AG04449 (cell line): ENCODE measurements at regions not wholly inside any gene's neighbourhood (a gene's known extent, or its start where the extent isn't known, plus 50 kb on each side); places are given as distances from the start of the nearest gene placed in this dataset.

Experiments used
- CTCF ChIA-PET: fragments of 350-600 bp; formaldehyde crosslinking; extraction: SDS; loops from one replicate; lab custom pipeline; 2021; ENCODE audit warnings: antibody characterized with exemption; lab: Yijun Ruan, JAX
- POLR2A ChIA-PET: fragments of 400-600, 350-600 bp; formaldehyde crosslinking; extraction: SDS; loops from one replicate; lab custom pipeline; 2020; ENCODE audit warnings: antibody characterized with exemption, inconsistent platforms; lab: Yijun Ruan, JAX
- DNase-seq: peaks from one replicate; pipeline ENCODE4 v3.0.0-alpha.2; 2010; ENCODE audit warnings: low read depth, low spot score
- H3K4me3 ChIP-seq: 2 replicates; pipeline ENCODE4 v1.5.1; 2011; ENCODE audit warnings: low read depth, mild to moderate bottlenecking, control low read depth, low read length
- CTCF ChIP-seq: IDR thresholded peaks from one replicate; pipeline ENCODE4 v1.5.1; 2011; ENCODE audit warnings: mild to moderate bottlenecking, moderate library complexity, low read length, control low read depth, inconsistent platforms; ENCODE audit not compliant: insufficient read depth; ENCODE audit errors: missing control alignments

GRCh38 chr14:61630399-61631044 lies 64.8 kb upstream of the HIF1A start:
- no peak for TF ChIP-seq CTCF
- ChIA-PET CTCF (interaction anchor here (1.2 kb wide), 1 partner anchor 207 kb away, joined by 3 read pairs; no protein-coding TSS in a partner anchor), POLR2A (no interaction called here)
- H3K4me3 ChIP-seq: no peak overlapping the region
- DNase-seq: no peak

DNA sequence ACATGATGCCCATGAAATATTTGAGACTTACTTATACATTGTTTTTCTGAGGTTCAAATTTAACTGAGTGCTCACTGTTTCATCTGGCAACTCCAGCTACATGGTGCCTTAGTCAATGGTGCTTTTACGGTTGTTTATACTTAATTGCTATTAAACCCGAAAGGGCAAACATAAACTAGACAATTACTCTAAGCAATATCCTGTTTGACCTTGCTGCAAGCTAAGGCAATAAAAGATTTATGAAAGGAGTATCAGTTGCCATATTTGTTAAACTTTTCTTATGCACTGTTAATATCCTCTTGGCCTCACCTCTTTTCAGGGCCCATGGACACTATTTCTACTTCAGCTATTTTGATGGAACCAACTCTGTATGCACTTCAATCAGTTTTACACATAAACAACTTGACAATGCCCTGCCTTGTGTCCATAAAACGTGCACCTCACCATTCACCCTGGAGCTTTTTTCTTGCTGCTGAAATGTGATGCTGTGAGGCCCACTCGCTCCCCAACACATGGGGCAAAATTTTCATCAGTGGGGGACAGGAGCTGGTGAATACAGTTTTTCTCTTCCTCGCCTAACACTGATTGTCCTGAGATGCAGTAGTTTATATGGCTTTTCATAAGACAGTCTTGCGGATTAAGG lies 64.1 kb upstream of the HIF1A start:
- H3K4me3 ChIP-seq: no peak overlapping the region
- POLR2A ChIA-PET: no interaction called here
- DNase-seq: no peak
- CTCF ChIA-PET: interaction anchor here (0.8 kb wide), 1 partner anchor 11 kb away, joined by 3 read pairs; no protein-coding TSS in a partner anchor
- TF ChIP-seq CTCF: no peak

- no peak for DNase-seq
- ChIA-PET POLR2A (no interaction called here), CTCF (no interaction called here)
- no peak overlapping the region for H3K4me3 ChIP-seq
- no peak for TF ChIP-seq CTCF
These were observed 62.9 kb upstream of the HIF1A start for GRCh38 chr14:61632401-61632800.

DNA sequence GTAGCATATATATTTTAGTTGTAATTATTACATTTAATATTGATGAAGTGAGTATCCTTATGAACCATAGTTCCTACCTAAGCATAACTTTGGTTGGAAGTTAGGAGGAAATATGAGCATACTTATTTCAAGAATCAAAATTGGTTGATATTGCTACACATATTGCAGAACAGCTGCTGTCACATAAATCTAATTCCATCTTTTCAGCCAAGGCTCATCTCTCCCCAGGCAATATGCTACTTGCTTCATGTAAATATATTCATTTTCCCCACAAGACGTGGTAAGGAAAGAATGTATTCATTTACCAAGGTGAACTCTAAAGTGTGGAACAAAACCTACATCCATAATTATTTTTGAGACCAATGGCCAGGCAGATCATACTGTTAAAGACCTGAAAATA lies 62.5 kb upstream of the HIF1A start:
- CTCF ChIA-PET: no interaction called here
- no peak overlapping the region for H3K4me3 ChIP-seq
- DNase-seq: no peak
- TF ChIP-seq CTCF: no peak
- POLR2A ChIA-PET: no interaction called here

DNA sequence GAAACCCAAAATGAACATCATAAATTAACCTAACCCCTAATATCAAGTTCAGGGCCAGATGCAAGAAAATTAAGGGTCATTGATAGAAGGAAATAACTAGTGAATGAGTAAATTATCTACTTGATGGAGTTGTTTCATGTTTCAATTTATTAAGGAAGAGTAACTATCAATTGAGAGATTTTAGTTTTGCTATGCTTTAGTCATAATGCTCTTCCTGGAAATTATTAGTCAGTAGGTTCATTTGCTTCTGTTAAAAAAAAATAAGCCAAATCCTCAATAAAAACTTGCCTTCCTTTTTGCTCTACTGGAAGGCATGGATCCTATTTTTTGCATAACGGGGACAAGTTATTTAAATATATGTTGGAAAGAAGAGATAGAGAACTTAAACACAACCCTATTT lies 59.0 kb upstream of the HIF1A start:
- no peak for DNase-seq
- ChIA-PET POLR2A (no interaction called here), CTCF (no interaction called here)
- TF ChIP-seq CTCF: no peak
- no peak overlapping the region for H3K4me3 ChIP-seq

- no peak overlapping the region for H3K4me3 ChIP-seq
- ChIA-PET CTCF (no interaction called here), POLR2A (no interaction called here)
- no peak for DNase-seq
- no peak for TF ChIP-seq CTCF
These were observed 58.5 kb upstream of the HIF1A start for GRCh38 chr14:61636779-61637178.
